Liver (tissue), 3 donors: ENCODE measurements at regions not wholly inside any gene's neighbourhood (a gene's known extent, or its start where the extent isn't known, plus 50 kb on each side); places are given as distances from the start of the nearest gene placed in this dataset.

Experiments used
- ATF3 ChIP-seq: IDR thresholded peaks from 2 replicates; pipeline ENCODE4 v1.6.1; 2016; ENCODE audit warnings: antibody characterized with exemption
- CTCF ChIP-seq: fragments of 150-350 bp; IDR thresholded peaks from 2 replicates; pipeline ENCODE4 v1.5.1; 2017; ENCODE audit warnings: improper control_type of control experiment, low read depth, low read length; ENCODE audit not compliant: missing input control
- FOXA1 ChIP-seq: IDR thresholded peaks from 2 replicates; pipeline ENCODE4 v1.6.1; 2016; ENCODE audit warnings: antibody characterized with exemption
- GABPA ChIP-seq, 2 donors: IDR thresholded peaks in 1 of 2; conservative IDR thresholded peaks in 1 of 2; 2 replicates each; pipeline ENCODE4 v1.6.1; 2016; ENCODE audit warnings: antibody characterized with exemption in 2 of 2, mild to moderate bottlenecking in 1 of 2, moderate library complexity in 1 of 2
- HNF4A ChIP-seq, 2 donors: conservative IDR thresholded peaks; 2 replicates each; pipeline ENCODE4 v1.6.1; 2016; ENCODE audit warnings: antibody characterized with exemption in 2 of 2, mild to moderate bottlenecking in 2 of 2
- JUND ChIP-seq, 2 donors: IDR thresholded peaks; 2 replicates each; pipeline ENCODE4 v1.6.1; 2016; ENCODE audit warnings: antibody characterized with exemption in 2 of 2
- MAX ChIP-seq: IDR thresholded peaks from 2 replicates; pipeline ENCODE4 v1.6.1; 2016; ENCODE audit warnings: antibody characterized with exemption
- NR2F2 ChIP-seq: IDR thresholded peaks from 2 replicates; pipeline ENCODE4 v1.6.1; 2016; ENCODE audit warnings: antibody characterized with exemption
- RAD21 ChIP-seq, 2 donors: IDR thresholded peaks; 2 replicates each; pipeline ENCODE4 v1.6.1; 2016; ENCODE audit warnings: antibody characterized with exemption in 2 of 2, mild to moderate bottlenecking in 2 of 2
- TAF1 ChIP-seq: conservative IDR thresholded peaks from 2 replicates; pipeline ENCODE4 v1.6.1; 2016; ENCODE audit warnings: antibody characterized with exemption, mild to moderate bottlenecking
- donor health status: healthy.
- donor health status: healthy.

- TF ChIP-seq TAF1 (no peak), NR2F2 (no peak), CTCF (no peak), JUND (IDR thresholded peaks at IDR 0.05) (no peak), MAX (no peak), FOXA1 (no peak), RAD21 (IDR thresholded peaks at IDR 0.05) (no peak), HNF4A (conservative IDR thresholded peaks at IDR 0.05) (no peak), GABPA (IDR thresholded peaks at IDR 0.05 in 1 of 2, conservative IDR thresholded peaks at IDR 0.05 in 1 of 2) (no peak), ATF3 (no peak)
Measured at GRCh38 chr2:195122653-195123052, 534.4 kb upstream of the SLC39A10 start.
